Left lung (tissue), 4 donors: ENCODE measurements at regions not wholly inside any gene's neighbourhood (a gene's known extent, or its start where the extent isn't known, plus 50 kb on each side); places are given as distances from the start of the nearest gene placed in this dataset.

Experiments
- ATAC-seq: fragments of 200-7000 bp; cut with Tn5 transposase; one replicate; pipeline ENCODE4 v1.9.1; 2020; ENCODE audit warnings: moderate library complexity
- DNase-seq, 4 donors: peaks; one replicate each; pipeline ENCODE4 v3.0.0-alpha.2; 2013 to 2020
- H3K27ac ChIP-seq, 2 donors: fragments of 200-600 bp; sonication (generic) in 1 of 2; one replicate each; pipeline versions ENCODE4 v1.5.0 to v1.8.0; 2020 to 2021
- H3K27me3 ChIP-seq, 2 donors: fragments of 200-600 bp; sonication (generic) in 1 of 2; one replicate each; pipeline versions ENCODE4 v1.5.0 to v1.8.0; 2020 to 2021
- H3K36me3 ChIP-seq, 2 donors: fragments of 200-600 bp; sonication (generic) in 1 of 2; one replicate each; pipeline versions ENCODE4 v1.5.0 to v1.8.0; 2020 to 2021
- H3K4me1 ChIP-seq, 2 donors: fragments of 200-600 bp; one replicate each; pipeline ENCODE4 v1.8.0; 2021
- H3K4me3 ChIP-seq, 2 donors: fragments of 200-600 bp; sonication (generic) in 1 of 2; one replicate each; pipeline versions ENCODE4 v1.5.0 to v1.8.0; 2020 to 2021; ENCODE audit warnings: mild to moderate bottlenecking in 1 of 2
- H3K9me3 ChIP-seq, 2 donors: fragments of 200-600 bp; sonication (generic) in 1 of 2; one replicate each; pipeline versions ENCODE4 v1.5.0 to v1.8.0; 2020 to 2021
- intact Hi-C, 2 donors: fragments of 100-400 bp; cut with DNase I; formaldehyde crosslinking; loops; one replicate each; pipeline versions ENCODE4 v1.11.2 to v1.14.2; 2022
- TF ChIP-seq, protein P1 (sequence below), 2 donors: fragments of 200-600 bp; sonication (generic) in 1 of 2; IDR thresholded peaks; one replicate each; pipeline versions ENCODE4 v1.5.0 to v1.8.0; 2021; ENCODE audit warnings: antibody characterized with exemption in 2 of 2
- donor health status: DM: no; HTN: yes; CAD: no.
- donor health status: DM: no; HTN: no; CAD: no.

DNA sequence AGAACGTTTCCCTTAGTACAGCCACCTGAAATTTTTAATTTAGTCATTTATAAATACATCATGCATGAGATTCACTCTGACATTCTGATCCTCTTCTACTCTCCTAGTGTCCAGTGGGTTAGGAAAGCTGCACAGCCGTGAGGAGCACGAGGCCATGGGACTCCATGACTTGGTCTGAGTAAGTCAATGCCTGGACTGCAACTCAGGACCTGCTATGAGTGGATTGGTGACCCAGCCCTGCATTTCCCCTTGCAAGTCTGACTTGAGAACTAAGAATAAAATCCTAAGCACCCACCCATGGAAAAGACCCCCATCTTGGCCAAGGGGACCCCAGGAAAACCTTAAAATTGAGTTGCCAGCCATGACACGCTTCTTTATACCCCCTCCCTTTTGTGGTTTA is 237.6 kb upstream of the HDAC4 start:
- no peaks in the 10 kb centered on the region for H3K36me3 ChIP-seq
- intact Hi-C loops: no loop called here
- H3K4me1 ChIP-seq: no peaks in the 10 kb centered on the region
- TF ChIP-seq, protein P1, sequence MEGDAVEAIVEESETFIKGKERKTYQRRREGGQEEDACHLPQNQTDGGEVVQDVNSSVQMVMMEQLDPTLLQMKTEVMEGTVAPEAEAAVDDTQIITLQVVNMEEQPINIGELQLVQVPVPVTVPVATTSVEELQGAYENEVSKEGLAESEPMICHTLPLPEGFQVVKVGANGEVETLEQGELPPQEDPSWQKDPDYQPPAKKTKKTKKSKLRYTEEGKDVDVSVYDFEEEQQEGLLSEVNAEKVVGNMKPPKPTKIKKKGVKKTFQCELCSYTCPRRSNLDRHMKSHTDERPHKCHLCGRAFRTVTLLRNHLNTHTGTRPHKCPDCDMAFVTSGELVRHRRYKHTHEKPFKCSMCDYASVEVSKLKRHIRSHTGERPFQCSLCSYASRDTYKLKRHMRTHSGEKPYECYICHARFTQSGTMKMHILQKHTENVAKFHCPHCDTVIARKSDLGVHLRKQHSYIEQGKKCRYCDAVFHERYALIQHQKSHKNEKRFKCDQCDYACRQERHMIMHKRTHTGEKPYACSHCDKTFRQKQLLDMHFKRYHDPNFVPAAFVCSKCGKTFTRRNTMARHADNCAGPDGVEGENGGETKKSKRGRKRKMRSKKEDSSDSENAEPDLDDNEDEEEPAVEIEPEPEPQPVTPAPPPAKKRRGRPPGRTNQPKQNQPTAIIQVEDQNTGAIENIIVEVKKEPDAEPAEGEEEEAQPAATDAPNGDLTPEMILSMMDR (IDR thresholded peaks at IDR 0.05): no peak
- H3K9me3 ChIP-seq: peaks cover 0 to 4% of the 10 kb centered on the region in 2 donors
- no peak for ATAC-seq
- no peak for DNase-seq
- H3K4me3 ChIP-seq: no peak overlapping the region
- H3K27ac ChIP-seq: no peak overlapping the region
- H3K27me3 ChIP-seq: no peaks in the 10 kb centered on the region

DNA sequence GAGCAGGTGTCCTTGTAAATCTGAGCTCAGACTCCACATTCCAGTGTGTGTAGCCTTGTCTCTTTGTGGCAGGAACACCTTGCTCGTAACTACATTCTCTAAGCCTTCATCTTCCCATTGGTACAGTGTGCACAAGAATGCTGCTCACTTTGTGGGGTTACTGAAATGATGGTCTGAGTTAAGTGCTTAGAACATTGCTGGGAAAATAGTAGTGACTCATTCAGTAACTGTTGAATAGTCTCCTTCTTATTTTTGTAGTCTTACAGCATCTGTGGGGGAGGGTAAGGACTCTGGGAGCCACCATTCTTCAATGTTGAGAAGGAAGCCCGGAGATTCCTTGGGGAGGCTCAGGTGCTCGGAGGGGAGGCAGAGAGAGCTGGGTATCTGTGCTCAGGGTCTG is 236.0 kb upstream of the HDAC4 start:
- TF ChIP-seq, protein P1 (IDR thresholded peaks at IDR 0.05): no peak
- Histone ChIP-seq H3K27ac (no peak overlapping the region), H3K9me3 (peaks cover 0 to 4% of the 10 kb centered on the region in 2 donors), H3K27me3 (no peaks in the 10 kb centered on the region), H3K4me1 (no peaks in the 10 kb centered on the region), H3K4me3 (no peak overlapping the region), H3K36me3 (no peaks in the 10 kb centered on the region)
- DNase-seq (no peak), ATAC-seq (no peak)
- intact Hi-C loops: no loop called here

DNA sequence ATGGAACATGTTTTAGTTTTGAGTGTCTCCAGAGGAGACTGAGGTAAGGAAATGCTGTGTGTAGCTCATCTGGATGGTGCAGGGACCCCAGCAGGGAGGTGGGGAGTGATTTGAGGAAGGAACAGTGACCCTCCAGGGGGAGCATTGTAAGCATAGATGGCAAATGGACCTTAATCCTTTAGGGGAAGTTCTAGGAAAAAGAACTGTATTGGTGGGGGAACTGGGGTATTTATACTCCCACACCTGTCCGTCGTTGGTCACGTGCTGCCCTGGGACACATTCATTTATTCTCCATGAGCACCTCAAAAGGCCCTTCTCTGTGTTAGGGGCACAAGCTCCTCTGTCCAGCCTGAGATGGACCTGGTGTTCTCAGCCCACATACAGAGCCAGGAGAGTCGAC is 233.9 kb upstream of the HDAC4 start:
- DNase-seq (no peak), ATAC-seq (no peak)
- Histone ChIP-seq H3K27me3 (no peaks in the 10 kb centered on the region), H3K4me3 (no peak overlapping the region), H3K27ac (no peak overlapping the region), H3K36me3 (no peaks in the 10 kb centered on the region), H3K9me3 (peaks cover 0 to 4% of the 10 kb centered on the region in 2 donors), H3K4me1 (no peaks in the 10 kb centered on the region)
- intact Hi-C loops: no loop called here
- TF ChIP-seq, protein P1 (IDR thresholded peaks at IDR 0.05): no peak

DNA sequence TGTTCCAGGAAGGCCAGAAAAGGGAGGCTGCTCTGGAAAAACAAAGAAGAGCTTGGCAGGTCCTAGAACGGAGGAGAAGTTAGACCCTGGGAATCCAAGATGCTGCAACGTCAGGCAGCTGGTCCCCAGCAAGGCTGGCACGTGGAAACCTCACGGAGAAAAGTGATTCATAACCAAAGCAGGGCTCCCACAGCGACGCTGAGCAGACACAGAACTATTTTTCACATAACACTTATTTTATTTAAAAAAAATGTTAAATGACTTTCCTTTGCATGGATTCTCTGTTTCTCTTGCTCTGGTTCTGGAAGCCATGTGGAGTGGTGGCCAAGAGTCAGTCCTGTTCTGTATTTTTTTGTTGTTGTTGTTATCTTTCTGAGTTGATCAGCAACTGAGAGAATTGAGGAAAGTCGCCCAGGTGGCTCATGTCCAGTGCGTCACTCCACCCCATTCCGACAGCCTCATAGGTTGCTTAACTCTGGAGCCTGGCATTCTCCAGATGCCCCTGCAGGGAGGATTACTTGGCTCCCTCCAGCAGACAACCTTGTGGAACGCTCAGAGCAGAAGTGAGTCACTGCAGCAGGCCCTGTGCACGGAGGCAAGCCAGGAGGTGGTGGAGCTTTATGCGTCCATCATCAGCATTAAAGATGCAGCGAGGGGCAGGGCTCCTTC is 229.9 kb upstream of the HDAC4 start:
- H3K9me3 ChIP-seq: no peaks in the 10 kb centered on the region
- no peak overlapping the region for H3K4me3 ChIP-seq
- peak; percentile 56 for ATAC-seq
- intact Hi-C loops: no loop called here
- no peaks in the 10 kb centered on the region for H3K4me1 ChIP-seq
- no peaks in the 10 kb centered on the region for H3K27me3 ChIP-seq
- no peak for DNase-seq
- no peak overlapping the region for H3K27ac ChIP-seq
- TF ChIP-seq, protein P1 (IDR thresholded peaks at IDR 0.05): no peak
- H3K36me3 ChIP-seq: no peaks in the 10 kb centered on the region

DNA sequence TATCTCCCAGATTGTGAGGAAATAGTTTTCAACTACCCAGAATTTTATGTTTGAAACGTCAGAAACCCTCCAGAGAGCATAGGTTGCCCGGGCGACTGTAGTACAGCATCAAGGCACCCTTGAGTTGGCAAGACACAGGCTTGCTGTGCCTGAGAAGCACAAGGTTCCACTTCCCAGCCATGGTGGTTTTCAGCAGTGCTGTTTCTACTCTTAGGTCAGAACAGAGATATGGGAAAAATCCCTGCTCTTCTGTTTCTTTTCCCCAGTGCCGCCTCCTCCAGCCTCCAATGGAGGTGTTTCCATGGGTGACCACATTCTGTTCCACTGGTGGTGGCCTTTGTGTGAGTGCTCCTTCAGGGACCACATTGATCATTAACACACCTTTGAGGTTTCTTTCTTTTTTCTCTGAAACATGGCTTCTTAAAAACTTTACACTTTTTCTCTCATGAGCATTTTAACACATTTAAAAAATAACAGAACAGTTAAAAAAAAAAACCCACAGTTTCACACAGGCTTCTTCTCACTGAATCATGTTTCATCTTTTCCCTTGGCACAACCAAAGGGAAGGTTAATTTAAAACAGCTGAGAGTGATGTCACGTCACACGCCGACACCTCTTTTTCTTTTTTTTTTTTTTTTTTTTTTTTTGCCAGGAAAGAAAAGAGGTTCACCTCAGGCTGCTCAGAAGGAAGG is 229.3 kb upstream of the HDAC4 start:
- Histone ChIP-seq H3K4me3 (no peak overlapping the region), H3K4me1 (no peaks in the 10 kb centered on the region), H3K27me3 (no peaks in the 10 kb centered on the region), H3K9me3 (no peaks in the 10 kb centered on the region), H3K27ac (no peak overlapping the region), H3K36me3 (no peaks in the 10 kb centered on the region)
- DNase-seq (no peak), ATAC-seq (no peak)
- intact Hi-C loops: no loop called here
- TF ChIP-seq, protein P1 (IDR thresholded peaks at IDR 0.05): no peak
